NOMO-1 (cell line): ENCODE measurements at regions not wholly inside any gene's neighbourhood (a gene's known extent, or its start where the extent isn't known, plus 50 kb on each side); places are given as distances from the start of the nearest gene placed in this dataset.
"Not testable (repeated sequence)": the region's sequence is repeated elsewhere in the genome, so short reads cannot be mapped to it uniquely, and the experiment has no call there.

ENCODE experiments used
- DNase-seq, 2 experiments: peaks; one replicate each; lab custom pipeline; 2025; ENCODE audit not compliant: unreplicated experiment in 2 of 2; lab: John Stamatoyannopoulos, UW

- no peak for DNase-seq
These were observed 181.5 kb upstream of the RPS23 start for GRCh38 chr5:82459626-82460025.

- not testable (repeated sequence) for DNase-seq
These were observed 177.2 kb upstream of the RPS23 start for GRCh38 chr5:82455317-82455716.

DNA sequence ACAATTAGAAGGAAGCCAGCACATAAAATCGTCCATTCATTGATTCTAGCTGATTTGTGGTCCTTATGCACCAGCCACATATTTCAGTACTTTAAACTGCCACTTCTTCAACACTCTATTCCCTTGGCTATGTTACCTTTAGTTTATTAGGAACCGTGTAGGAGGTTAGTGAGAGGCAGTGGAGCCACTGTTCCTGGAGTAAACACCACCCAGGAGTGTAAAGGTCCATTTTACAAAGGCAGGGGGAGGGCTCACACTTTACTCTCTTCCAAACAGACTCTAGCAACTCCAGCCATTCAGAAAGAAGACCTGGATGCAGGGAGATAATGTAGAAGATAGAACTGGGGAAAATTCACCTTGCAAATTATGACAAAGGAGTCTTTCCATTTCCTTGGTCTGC, 170.2 kb upstream of the RPS23 start:
- no peak for DNase-seq

- DNase-seq: no peak
These were observed 169.8 kb upstream of the RPS23 start for GRCh38 chr5:82447913-82448312.

GRCh38 chr5:82446809-82447208, 168.7 kb upstream of the RPS23 start:
- DNase-seq: no peak

DNA sequence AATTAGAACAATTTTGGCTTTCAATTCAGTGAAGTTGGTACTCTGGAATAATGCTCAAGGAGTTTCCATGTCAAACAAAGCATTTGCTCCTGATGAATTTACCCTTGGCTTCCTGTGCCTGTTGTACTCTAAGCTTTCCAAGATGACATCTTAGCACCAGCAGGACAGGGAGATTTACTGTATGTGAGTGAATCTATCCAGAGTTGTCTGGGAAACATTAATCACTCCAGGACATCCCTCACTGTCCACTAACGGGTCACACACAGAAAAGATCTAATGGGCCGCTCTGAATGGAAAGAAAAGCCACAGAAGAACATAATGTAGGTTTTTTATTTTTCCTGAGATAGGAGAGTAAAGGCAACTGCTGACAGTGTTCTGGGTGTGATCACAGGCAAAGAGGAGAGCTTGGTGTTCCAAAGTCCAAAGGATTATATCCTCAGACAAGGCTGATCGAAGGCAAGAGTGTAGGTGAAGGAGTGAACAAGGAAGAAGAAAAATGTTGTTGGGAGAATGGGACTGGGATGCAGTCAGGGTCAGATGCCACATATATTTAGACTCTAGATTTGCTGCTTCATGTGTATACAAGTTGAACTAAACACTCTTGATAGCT, 167.7 kb upstream of the RPS23 start:
- no peak for DNase-seq

GRCh38 chr5:82439750-82440445, 161.7 kb upstream of the RPS23 start:
- peak; percentile 23 to 52 for DNase-seq

DNA sequence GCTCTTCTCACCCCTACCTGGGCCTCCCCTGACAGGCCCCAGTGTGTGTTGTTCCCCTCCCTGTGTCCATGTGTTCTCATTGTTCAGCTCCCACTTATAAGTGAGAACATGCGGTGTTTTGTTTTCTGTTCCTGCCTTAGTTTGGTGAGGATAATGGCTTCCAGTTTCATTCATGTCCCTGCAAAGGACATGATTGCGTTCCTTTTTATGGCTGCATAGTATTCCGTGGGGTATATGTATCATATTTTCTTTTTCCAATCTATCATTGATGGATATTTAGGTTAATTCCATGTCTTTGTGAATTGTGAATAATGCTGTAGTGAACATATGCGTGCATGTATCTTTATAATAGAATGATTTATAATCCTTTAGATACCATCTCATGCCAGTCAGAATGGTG, 159.4 kb upstream of the RPS23 start:
- not testable (repeated sequence) for DNase-seq

DNA sequence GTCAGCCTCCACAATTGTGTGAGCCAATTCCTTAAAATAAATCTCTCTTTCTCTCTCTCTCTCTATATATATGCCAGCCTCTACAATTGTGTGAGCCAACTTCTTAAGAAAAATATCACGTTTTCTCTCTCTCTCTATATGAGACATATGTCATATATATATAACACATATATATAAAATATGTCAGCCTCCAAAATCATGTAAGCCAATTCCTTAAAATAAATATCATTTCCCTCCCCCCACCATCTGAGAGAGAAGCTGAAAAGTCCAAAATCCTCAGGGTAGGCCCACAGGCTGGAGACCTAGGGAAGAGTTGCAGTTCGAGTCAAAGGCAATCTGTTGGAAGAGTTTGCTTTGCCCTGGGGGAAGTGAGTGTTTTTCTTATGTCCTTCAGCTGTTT, 158.1 kb upstream of the RPS23 start:
- DNase-seq: no peak

GRCh38 chr5:82434696-82435660, 156.8 kb upstream of the RPS23 start:
- not testable (repeated sequence) for DNase-seq

GRCh38 chr5:82426464-82427154, 148.5 kb upstream of the RPS23 start:
- DNase-seq: no peak

- no peak for DNase-seq
These were observed 147.4 kb upstream of the RPS23 start for GRCh38 chr5:82425591-82425990.

DNA sequence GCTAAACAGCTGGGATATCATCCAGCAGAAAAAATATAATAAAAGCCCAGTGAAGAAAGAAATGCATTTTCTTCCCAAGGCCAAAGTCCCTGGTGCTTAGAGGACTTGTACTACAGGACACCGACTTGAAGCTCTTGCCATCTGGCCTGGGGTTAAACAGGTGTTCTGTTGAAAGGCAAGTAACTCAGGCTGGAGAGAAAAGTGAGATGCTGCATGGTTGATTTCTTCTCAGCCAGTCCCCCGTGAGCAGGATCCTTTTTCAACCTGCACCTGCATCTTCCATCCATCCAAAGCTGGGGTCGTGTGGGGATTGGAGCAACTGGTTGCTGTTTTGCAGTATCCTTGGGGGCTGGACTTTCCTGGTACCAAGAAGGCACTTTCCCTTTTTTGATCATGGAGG, 146.1 kb upstream of the RPS23 start:
- no peak for DNase-seq

- DNase-seq: peak in 1 of 2 experiments; percentile 23
These were observed 144.6 kb upstream of the RPS23 start for GRCh38 chr5:82422751-82423181.

DNA sequence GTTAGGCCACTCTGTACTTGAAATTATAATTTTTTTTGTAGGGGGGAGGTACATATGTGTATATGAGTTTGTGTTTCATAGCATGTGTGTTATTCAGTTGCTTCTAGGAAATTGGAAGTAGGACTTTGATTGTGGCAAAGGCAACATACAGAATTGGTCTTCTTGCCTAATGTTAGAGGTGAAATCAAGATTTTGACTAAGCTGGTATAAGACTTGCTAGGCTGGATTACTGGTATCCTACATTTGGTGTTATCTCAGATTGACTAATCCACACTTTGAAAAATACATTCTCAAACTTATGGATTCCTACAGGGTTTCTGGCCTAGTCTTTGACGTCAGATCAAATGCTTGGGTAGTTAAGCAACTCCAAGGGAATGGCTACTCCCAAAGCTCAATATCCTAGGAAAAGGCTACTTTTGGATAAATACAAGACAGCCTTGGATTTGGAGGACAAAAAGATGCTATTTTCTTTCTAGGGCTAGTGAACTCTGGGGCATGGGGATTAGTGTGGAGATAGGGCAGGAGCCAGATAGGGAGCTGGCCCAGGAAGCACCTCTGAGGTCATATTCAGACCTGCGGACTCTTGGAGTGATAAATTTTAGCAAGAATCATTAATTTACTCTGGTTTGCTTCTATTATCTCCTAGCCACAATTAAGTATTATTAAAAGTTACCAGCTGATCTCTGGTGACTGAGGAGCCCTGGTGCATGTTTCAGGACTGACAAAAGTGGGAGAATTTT, 144.0 kb upstream of the RPS23 start:
- DNase-seq: no peak

GRCh38 chr5:82421119-82421518, 143.0 kb upstream of the RPS23 start:
- no peak for DNase-seq

GRCh38 chr5:82420524-82420923, 142.4 kb upstream of the RPS23 start:
- not testable (repeated sequence) for DNase-seq

DNA sequence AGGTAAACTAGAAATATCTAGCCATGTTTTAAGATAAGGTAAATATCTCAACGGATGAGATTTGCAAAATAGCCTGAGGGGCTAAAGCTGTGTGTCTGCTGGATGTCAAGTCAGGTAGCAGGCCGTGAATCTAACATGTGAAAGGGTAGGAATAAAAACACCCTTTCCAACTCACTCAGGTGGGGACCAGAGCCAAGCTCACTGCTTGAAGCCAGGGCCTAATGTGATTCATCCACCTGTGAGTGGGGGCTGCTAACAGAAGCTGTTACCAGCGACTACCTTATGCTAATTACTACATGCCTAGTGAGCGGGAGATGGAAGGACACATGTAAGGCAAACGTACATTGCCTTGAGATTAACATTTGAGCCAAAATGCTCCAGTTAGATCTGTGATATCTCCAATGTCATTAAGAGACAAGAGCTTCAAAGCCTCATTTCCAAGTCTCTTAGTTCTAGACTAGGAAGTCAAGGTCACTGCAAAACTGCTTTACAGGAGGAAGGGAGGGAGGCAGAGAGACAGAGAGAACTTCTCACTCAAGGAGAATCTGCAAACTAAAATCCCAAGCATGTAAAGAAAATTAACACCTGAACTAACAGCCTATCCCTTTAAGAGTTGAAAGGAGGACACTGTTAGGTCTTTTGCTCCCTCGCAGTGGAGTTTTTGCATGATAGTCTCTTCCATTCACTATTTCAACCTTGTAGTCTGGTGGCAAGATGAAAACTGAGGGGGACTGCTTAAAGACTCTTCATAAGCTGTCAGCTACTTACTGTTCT, 141.6 kb upstream of the RPS23 start:
- DNase-seq: no peak

DNA sequence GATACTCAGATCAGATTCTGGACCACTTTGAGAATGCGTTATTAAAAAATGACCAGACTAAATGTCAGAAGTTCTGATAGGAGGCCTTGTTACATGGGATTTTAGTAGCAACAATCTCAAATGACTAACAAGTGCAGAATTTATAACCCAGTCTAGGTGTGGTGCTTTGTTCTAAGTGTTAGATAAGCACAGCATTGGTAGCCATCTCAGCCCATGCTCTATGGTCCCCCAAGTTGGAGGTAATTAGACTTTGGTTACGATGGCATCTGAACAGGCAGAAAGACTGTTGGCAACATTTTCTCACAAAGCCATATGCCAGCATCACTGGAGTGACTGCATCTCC, 140.4 kb upstream of the RPS23 start:
- DNase-seq: no peak
